ENCODE measurements at regions not wholly inside any gene's neighbourhood (a gene's known extent, or its start where the extent isn't known, plus 50 kb on each side); places are given as distances from the start of the nearest gene placed in this dataset.
"Not testable (repeated sequence)": the region's sequence is repeated elsewhere in the genome, so short reads cannot be mapped to it uniquely, and the experiment has no call there.

DNA sequence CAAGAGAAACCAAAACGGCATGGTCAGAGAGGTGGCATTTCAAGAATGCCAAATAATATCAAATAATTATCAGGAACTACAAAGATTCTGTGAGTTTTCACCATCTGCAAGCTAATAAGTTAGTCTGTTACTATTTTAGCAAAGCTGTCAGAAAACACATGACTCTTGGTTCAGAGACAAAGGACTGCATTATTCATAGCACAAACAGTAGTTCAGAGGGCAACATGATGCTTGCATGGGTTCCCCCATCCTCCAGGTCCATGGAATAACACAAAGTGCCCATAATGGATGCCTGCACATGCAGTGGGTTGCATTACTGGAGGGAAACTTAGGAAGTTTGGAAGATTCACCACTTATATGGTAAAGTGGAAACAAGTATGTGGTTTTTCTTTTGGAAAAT, 228.8 kb upstream of the ALCAM start:
- DNase-seq (ENCODE audit: low spot score), result peak; percentile 57

GRCh38 chr3:105139881-105140560, 226.7 kb upstream of the ALCAM start:
- DNase-seq (ENCODE audit: low spot score), result no peak

GRCh38 chr3:105140899-105141367, 225.8 kb upstream of the ALCAM start:
- DNase-seq (ENCODE audit: low spot score), result no peak

DNA sequence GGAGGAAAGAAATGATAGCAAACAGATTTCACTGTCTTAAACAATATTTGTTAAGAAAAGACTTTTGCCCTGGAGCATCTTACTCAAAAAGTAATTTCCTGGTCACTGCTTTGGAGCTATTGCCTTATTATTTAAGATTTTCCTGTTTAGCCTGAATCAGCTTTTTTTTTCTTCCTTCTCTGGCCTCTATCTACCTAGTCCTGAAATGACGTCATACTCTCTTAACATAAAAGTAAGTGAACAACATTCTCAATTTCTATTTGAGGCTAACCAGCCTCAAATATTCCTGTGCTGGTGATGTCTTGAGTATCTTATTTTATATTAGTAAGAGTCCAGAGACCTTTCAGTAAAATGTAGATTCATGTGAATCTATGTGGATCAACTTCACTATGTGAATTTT, 221.9 kb upstream of the ALCAM start:
- no peak for DNase-seq (ENCODE audit: low spot score)

DNA sequence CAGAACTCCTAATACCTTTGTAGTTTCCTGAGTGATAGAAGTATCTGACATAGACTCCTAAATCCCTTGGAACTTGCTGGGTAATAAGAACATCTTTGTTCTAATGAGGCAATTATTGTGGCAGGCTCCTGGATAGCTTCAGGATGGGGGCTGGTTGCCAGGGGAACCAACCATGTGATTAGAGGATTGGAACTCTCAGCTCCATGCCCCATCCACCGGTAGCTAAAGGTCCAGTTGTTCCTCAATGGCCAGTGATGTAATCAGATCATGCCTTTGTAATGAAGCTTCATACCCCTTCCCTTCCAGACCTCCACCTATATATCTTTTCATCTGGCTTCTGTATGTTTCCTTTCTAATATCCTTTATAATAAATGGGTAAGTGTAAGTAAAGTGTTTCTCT, 221.2 kb upstream of the ALCAM start:
- DNase-seq (ENCODE audit: low spot score), result no peak

GRCh38 chr3:105149197-105149596, 217.5 kb upstream of the ALCAM start:
- DNase-seq (ENCODE audit: low spot score), result not testable (repeated sequence)

GRCh38 chr3:105152987-105153386, 213.7 kb upstream of the ALCAM start:
- no peak for DNase-seq (ENCODE audit: low spot score)

DNA sequence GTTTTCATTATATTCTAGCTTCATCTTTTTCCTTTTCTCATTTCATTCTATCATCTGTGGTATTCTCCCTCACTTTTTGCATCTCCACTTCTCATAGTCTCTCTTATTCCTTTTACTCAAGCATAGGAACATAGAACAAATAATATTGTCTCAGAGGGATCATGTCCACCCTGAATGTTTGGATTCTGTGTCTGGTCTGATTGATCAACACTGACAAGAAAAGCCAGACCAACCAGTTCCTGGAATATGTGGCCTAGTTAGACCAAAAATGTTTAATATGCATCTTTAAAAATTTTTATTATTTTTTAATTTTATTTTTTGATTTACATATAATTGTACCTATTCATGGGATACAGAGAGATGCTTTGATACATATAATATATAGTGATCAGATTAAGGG, 212.0 kb upstream of the ALCAM start:
- DNase-seq (ENCODE audit: low spot score), result no peak

DNA sequence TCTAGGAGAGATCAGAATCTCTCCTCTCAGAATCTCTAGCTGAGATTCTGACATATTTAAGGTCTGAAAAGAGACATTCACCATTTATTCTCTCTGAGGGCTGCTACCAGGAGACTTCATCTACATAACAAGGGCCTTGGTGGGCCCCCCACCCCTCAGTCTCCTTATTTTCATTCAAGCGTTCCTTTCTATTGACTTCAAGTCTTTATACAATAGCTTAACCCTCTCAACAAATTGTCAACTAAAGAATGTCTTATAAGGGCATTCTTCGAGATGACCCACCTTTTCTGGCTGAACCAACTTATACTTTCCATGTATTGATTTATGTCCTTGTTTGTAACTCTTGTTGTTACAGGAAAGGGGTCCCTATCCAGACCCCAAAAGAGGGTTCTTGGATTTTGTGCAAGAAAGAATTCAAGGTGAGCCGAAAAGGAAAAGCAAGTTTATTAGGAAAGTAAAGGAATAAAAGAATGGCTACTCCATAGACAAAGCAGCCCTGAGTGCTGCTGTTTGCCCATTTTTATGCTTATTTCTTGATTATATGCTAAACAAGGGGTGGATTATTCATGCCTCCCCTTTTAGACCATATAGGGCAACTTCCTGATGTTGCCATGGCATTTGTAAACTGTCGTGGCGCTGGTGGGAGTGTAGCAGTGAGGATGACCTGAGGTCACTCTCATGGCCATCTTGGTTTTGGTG, 209.5 kb upstream of the ALCAM start:
- no peak for DNase-seq (ENCODE audit: low spot score)

DNA sequence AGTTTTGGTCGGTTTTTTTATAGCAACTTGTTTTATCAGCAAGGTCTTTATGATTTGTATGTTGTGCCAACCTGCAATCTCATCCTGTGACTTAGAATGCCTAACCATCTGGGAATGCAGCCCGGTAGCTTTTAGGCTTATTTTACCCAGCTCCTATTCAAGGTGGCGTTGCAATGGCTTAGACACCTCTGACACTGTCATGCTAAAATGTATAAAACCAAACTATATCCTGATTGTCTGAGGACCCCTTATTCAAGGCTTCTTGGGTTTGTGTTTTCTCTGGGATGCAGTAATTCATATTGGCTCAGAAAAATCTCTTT, 209.0 kb upstream of the ALCAM start:
- no peak for DNase-seq (ENCODE audit: low spot score)

GRCh38 chr3:105158286-105158685, 208.4 kb upstream of the ALCAM start:
- no peak for DNase-seq (ENCODE audit: low spot score)

GRCh38 chr3:105162448-105162847, 204.3 kb upstream of the ALCAM start:
- DNase-seq (ENCODE audit: low spot score), result no peak

- DNase-seq (ENCODE audit: low spot score), result no peak
Observed at GRCh38 chr3:105166893-105167292, 199.8 kb upstream of the ALCAM start.

DNA sequence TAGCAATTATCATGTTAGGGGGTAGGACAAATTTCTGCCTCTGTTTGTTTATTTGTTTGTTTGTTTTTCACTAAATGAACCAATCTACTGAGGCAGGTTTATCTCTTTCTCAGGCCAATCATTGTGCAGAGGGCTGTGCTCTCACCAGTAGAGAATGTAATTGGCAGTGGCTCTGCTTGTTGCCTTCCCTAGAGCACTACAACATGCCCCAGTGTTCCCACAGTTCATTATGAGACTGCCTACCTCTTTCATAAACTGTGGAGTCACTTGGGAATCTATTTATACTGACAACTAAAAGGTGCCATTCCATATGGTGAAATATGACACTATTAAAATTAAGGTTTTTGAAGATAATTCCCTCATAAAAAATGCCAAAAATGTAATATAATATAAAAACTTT, 196.3 kb upstream of the ALCAM start:
- DNase-seq (ENCODE audit: low spot score), result no peak

DNA sequence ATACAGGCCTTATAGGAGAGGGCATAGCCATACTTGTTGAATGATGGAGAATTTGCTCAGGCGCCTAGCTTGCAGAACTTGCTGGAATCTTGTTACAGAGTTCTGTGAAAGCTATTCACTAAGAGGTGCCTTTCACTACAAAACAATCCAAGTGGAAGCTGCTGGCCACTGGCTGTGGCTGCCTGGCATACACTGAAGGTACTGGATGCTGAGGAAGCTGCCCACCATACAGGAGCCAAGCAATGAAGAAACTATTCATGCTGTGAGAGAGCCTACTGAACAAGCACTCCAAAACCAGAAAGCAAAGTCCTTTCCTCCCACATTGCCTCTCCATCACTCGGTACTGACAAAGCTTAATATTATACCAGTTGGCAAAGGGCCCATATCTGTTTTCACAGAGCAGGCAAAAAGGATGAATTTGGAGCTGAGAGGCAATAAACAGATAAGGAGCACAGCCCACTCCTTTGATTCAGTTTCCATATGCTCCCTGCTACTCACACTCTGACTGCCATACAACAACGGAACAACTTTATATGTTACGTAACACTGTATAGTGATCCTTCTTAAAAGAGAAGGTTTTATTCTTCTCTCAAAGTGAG, 192.6 kb upstream of the ALCAM start:
- peak; percentile 14 for DNase-seq (ENCODE audit: low spot score)

- no peak for DNase-seq (ENCODE audit: low spot score)
Observed at GRCh38 chr3:105177576-105177975, 189.1 kb upstream of the ALCAM start.

DNA sequence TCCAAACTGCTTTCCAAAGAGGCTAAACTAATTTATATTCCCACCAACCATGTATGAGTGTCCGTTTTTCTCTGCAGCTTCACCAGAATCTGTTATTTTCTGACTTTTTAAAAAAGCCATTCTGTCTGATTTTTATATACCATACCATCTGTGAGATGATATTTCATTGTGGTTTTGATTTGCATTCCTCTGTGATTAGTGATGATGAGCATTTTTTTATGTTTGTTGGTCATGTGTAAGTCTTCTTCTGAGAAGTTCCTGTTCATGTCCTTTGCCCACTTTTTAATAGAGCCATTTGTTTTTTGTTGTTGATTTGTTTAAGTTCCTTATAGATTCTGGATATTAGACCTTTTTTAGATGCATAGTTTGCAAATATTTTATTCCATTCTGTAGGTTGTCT, 179.4 kb upstream of the ALCAM start:
- DNase-seq (ENCODE audit: low spot score), result no peak

- peak; percentile 4 for DNase-seq (ENCODE audit: low spot score)
Observed at GRCh38 chr3:105195260-105195659, 171.4 kb upstream of the ALCAM start.

DNA sequence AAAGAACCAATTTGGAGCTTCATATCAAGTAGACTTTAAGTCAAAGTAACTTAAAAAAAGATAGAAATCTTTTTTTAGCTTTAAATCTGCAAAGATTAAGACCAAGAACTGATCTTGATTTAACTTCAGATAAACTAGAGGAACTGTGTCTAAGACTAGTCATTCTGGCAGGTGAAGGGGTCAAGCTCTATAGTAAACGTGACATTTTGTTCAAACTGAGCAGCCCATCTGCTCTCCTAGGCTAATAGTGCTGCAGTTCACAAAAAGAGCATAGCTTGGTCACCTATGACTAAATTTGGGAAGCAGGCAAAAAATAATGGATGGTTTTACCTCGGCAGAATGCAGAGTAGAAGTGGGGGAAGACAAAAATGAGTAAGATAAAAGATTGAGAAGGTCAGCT, 168.8 kb upstream of the ALCAM start:
- no peak for DNase-seq (ENCODE audit: low spot score)

DNA sequence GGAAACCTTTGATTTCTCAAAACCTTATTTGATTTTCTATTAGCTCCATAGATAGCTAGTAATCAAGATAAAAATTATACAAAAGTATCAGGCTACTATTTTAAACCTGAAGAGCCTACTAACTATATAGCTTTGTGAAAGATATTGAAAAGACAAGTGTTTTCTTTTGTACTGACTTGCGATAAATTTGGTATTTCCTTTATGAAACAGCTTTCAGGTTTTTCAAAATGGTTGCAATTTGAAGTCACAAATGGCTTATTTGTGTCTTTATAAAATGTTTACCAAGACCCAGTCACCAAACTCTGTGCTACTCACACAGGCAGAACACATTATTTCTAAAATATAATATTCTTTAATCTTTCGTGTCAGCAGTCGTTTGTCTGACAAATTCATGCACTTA, 167.5 kb upstream of the ALCAM start:
- no peak for DNase-seq (ENCODE audit: low spot score)

DNA sequence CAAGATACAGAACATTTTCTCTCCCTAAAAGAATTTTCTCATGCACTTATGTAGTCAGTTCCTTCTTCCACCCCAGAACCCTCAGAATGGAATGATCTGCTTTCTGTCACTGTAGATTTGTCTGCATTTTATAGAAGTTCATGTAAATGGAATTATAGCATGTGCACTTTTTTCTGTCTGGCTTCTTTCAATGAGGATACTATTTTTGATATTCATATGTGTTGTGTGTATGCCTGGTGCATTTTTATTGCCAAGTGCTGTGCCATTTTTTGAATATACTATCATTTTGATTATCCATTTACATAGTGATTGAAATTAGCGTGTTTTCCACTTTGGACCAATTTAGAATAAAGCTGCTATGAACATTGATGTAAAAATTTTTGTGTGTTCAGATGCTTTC, 156.6 kb upstream of the ALCAM start:
- no peak for DNase-seq (ENCODE audit: low spot score)

GRCh38 chr3:105214590-105214989, 152.1 kb upstream of the ALCAM start:
- DNase-seq (ENCODE audit: low spot score), result no peak

DNA sequence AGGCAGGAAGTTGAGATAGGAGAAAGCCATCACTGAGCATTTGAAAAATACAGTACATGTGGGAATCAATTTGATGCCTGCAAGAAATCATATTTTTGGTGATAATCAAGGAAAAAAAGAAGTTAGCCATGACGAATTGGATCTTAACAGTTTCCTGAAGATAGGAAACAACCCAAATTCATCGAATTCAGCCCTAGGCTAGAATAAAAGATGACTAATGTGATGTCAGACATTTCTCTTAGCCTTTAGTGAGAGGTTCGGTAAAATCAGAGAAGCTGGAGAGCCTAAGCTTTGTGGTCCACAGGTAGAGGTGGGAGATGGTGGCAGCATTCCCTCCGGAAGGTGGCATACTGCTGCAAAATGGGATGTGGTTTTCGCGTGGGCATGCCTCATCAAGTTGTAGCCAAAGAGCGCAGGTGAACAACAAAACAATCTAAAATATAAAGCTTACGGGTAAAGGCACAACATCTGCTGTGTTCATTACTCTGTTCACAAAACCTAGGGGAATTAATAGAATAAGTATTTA, 144.1 kb upstream of the ALCAM start:
- DNase-seq (ENCODE audit: low spot score), result no peak
